MCF 10A (cell line): ENCODE measurements at regions not wholly inside any gene's neighbourhood (a gene's known extent, or its start where the extent isn't known, plus 50 kb on each side); places are given as distances from the start of the nearest gene placed in this dataset.
"Not testable (repeated sequence)": the region's sequence is repeated elsewhere in the genome, so short reads cannot be mapped to it uniquely, and the experiment has no call there.

ENCODE experiments used
- BruUV-seq: library from RNA; stranded (reverse); fragments of 400-500 nt; replicated peaks from 2 replicates; lab custom pipeline; 2021; lab: Mats Ljungman, UMichigan
- CTCF ChIA-PET: fragments of 300-600 bp; sonication (Branson Sonifier 250); formaldehyde crosslinking; extraction: SDS; loops from one replicate; lab custom pipeline; 2021; ENCODE audit warnings: antibody characterized with exemption, inconsistent platforms; lab: Yijun Ruan, JAX
- POLR2A ChIA-PET: fragments of 300-600, 350-650 bp; sonication (Branson Sonifier 250); formaldehyde crosslinking; extraction: SDS; loops from one replicate; lab custom pipeline; 2020; ENCODE audit warnings: antibody characterized with exemption, inconsistent platforms; lab: Yijun Ruan, JAX
- DNase-seq: peaks from one replicate; pipeline ENCODE4 v3.0.0-alpha.2; 2018; ENCODE audit not compliant: unreplicated experiment
- H3K27ac Mint-ChIP-seq: one replicate; pipeline ENCODE4 v1.8.0; 2022; ENCODE audit warnings: mild to moderate bottlenecking, low read depth, mixed read lengths; ENCODE audit not compliant: unreplicated experiment
- H3K27me3 Mint-ChIP-seq: one replicate; pipeline ENCODE4 v1.8.0; 2022; ENCODE audit warnings: mixed read lengths; ENCODE audit not compliant: insufficient read depth, unreplicated experiment
- H3K36me3 Mint-ChIP-seq: one replicate; pipeline ENCODE4 v1.8.0; 2022; ENCODE audit warnings: mild to moderate bottlenecking, moderate library complexity, mixed read lengths; ENCODE audit not compliant: insufficient read depth, unreplicated experiment
- H3K4me1 Mint-ChIP-seq: one replicate; pipeline ENCODE4 v1.8.0; 2022; ENCODE audit warnings: mixed read lengths; ENCODE audit not compliant: insufficient read depth, unreplicated experiment
- H3K4me3 Mint-ChIP-seq: one replicate; pipeline ENCODE4 v1.8.0; 2022; ENCODE audit warnings: mild to moderate bottlenecking, moderate library complexity, mixed read lengths; ENCODE audit not compliant: unreplicated experiment
- H3K9me3 Mint-ChIP-seq: one replicate; pipeline ENCODE4 v1.8.0; 2022; ENCODE audit warnings: mixed read lengths; ENCODE audit not compliant: unreplicated experiment
- intact Hi-C: fragments of 100-400 bp; cut with micrococcal nuclease; formaldehyde crosslinking; loops from 2 replicates; pipeline ENCODE4 v1.14.1; 2022
- TF ChIP-seq, protein P1 (sequence below): fragments of 200-600 bp; IDR thresholded peaks from one replicate; pipeline ENCODE4 v1.8.0; 2022; ENCODE audit warnings: antibody characterized with exemption, mild to moderate bottlenecking; ENCODE audit not compliant: unreplicated experiment

DNA sequence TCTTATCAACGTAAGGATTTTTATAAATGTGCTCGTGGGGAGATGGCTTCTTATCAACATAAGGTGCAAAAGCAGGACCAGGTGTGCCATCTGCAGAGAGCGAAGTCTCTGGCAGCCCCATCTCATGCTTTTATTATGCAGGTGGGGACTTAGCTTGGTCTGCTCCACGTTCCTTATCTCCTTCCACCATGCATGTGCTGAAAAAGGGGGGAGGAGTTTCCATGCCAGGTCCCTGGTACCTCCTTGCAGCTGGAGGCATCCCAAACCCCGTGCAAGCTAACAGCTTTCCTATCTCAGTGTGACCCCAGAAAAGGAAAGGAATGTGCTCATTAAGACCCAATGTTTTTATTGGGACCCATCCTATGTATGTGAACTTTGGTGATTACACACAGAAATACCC, 608.5 kb downstream of the TMEM121 start:
- no TSS peak for BruUV-seq
- Mint-ChIP-seq H3K4me1 (no peaks in the 10 kb centered on the region), H3K36me3 (no peaks in the 10 kb centered on the region), H3K9me3 (no peaks in the 10 kb centered on the region), H3K27me3 (peaks cover 65% of the 10 kb centered on the region), H3K27ac (no peak overlapping the region), H3K4me3 (no peak overlapping the region)
- CTCF ChIA-PET, result interaction anchor here (0.8 kb wide), 1 partner anchor 17 kb away, joined by 3 read pairs; no protein-coding TSS in a partner anchor
- no peak for DNase-seq
- POLR2A ChIA-PET, result no interaction called here
- TF ChIP-seq, protein P1, sequence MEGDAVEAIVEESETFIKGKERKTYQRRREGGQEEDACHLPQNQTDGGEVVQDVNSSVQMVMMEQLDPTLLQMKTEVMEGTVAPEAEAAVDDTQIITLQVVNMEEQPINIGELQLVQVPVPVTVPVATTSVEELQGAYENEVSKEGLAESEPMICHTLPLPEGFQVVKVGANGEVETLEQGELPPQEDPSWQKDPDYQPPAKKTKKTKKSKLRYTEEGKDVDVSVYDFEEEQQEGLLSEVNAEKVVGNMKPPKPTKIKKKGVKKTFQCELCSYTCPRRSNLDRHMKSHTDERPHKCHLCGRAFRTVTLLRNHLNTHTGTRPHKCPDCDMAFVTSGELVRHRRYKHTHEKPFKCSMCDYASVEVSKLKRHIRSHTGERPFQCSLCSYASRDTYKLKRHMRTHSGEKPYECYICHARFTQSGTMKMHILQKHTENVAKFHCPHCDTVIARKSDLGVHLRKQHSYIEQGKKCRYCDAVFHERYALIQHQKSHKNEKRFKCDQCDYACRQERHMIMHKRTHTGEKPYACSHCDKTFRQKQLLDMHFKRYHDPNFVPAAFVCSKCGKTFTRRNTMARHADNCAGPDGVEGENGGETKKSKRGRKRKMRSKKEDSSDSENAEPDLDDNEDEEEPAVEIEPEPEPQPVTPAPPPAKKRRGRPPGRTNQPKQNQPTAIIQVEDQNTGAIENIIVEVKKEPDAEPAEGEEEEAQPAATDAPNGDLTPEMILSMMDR, result no peak
- intact Hi-C loops, result no loop called here

DNA sequence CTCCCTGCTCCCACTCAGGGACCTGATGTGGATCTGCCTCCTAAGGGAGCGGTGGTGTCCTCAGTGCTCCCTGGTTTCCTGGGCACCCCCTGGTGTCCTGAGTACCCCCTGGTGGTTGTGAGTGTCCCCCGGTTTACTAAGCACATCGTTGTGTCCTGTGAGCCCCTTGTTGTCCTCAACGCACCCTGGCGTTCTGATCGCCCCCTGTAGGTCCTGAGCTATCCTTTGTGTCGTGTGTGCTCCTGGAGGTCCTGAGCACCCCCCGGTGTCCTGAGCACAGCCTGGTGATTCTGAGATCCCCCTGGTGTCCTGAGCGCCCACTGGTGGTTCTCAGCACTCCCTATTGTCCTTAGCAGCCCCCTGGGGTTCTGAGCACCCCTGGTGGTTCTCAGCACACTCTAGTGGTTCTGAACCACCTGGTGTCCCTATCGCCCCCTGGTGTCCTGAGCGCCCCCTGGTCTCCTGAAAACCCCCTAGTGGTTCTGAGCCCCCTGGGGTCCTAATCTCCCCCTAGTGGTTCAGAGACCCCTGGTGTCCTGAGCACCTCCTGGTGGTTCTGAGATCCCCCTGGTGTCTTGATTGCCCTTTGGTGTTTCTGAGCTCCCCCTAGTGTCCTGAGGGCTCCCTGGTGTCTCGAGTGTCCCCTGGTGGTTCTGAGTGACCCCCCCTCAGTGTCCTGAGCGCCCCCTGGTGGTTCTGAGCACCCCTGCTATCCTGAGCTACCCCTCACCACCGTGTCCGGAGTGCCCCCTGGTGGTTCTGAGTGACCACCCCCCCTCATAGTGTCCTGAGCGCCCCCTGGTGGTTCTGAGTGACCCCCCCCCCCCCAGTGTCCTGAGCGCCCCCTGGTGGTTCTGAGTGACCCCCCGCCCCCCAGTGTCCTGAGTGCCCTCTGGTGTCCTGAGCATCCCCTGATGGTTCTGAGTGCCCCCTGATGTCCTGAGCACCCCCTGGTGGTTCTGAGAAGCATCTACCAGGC, 615.1 kb downstream of the TMEM121 start:
- peaks cover 14% of the 10 kb centered on the region for H3K27me3 Mint-ChIP-seq
- intact Hi-C loops, result no loop called here
- no peak overlapping the region for H3K4me3 Mint-ChIP-seq
- H3K4me1 Mint-ChIP-seq, result no peaks in the 10 kb centered on the region
- no peaks in the 10 kb centered on the region for H3K9me3 Mint-ChIP-seq
- H3K27ac Mint-ChIP-seq, result no peak overlapping the region
- no peaks in the 10 kb centered on the region for H3K36me3 Mint-ChIP-seq
- no TSS peak for BruUV-seq
- ChIA-PET POLR2A (no interaction called here), CTCF (interaction anchor here (0.6 to 1.1 kb wide), 6 partner anchors 16 to 603 kb away, joined by 3 to 5 read pairs (median 4); no protein-coding TSS in a partner anchor)
- TF ChIP-seq, protein P1, result peak; percentile 11
- DNase-seq, result no peak

GRCh38 chr14:106145731-106146130, 619.3 kb downstream of the TMEM121 start:
- H3K4me3 Mint-ChIP-seq, POLR2A ChIA-PET, CTCF ChIA-PET, H3K4me1 Mint-ChIP-seq, H3K36me3 Mint-ChIP-seq, H3K27ac Mint-ChIP-seq, BruUV-seq, intact Hi-C loops, H3K9me3 Mint-ChIP-seq, DNase-seq: not testable (repeated sequence)
- H3K27me3 Mint-ChIP-seq, result peaks cover 41% of the 10 kb centered on the region

GRCh38 chr14:106153362-106153955, 627.1 kb downstream of the TMEM121 start:
- CTCF ChIA-PET, result interaction anchor here (0.6 to 1.8 kb wide), 8 partner anchors 10 to 1044 kb away, joined by 3 to 9 read pairs (median 3); no protein-coding TSS in a partner anchor
- H3K4me3 Mint-ChIP-seq, H3K36me3 Mint-ChIP-seq, H3K9me3 Mint-ChIP-seq, BruUV-seq, H3K27ac Mint-ChIP-seq, H3K4me1 Mint-ChIP-seq, POLR2A ChIA-PET: not testable (repeated sequence)
- H3K27me3 Mint-ChIP-seq, result peaks cover 51% of the 10 kb centered on the region
- TF ChIP-seq, protein P1, result peak; percentile 97
- intact Hi-C loops, result loop anchor here (5.0 kb wide), 1 partner anchor 141 kb away; no protein-coding TSS in a partner anchor
- DNase-seq, result peak; percentile 64
